Stimulated activated CD4-positive, alpha-beta T cell treated with anti-CD3 and anti-CD28 coated beads, Interleukin-15, amount 100 ng/mL, for 1 hour (primary cell): ENCODE measurements at regions not wholly inside any gene's neighbourhood (a gene's known extent, or its start where the extent isn't known, plus 50 kb on each side); places are given as distances from the start of the nearest gene placed in this dataset.

Experiments
- DNase-seq, 2 donors: peaks; one replicate each; pipeline ENCODE4 v3.0.0-alpha.2; 2020; ENCODE audit warnings: low read depth in 1 of 2, low spot score in 1 of 2

DNA sequence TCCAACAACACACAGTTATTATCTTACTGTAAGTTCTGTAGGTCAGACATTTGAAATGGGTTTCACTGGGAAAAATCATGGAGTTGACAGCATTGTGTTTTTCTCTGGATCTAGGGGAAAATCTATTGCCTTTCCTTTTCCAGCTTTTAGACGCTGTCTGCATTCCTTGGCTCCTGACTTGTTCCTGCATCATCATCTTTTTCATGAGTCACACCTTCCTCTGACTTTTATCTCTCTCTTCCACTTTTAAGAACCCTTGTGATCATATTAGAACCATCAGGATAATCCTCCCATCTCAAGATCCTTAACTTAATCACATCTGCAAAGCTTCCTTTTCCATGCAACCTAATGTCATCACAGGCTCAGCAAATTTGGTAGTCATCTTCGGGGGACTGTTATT is 1454.8 kb downstream of the RPA4 start:
- DNase-seq = no peak

GRCh38 chrX:98350940-98351339 is 1467.2 kb downstream of the RPA4 start:
- DNase-seq = no peak

DNA sequence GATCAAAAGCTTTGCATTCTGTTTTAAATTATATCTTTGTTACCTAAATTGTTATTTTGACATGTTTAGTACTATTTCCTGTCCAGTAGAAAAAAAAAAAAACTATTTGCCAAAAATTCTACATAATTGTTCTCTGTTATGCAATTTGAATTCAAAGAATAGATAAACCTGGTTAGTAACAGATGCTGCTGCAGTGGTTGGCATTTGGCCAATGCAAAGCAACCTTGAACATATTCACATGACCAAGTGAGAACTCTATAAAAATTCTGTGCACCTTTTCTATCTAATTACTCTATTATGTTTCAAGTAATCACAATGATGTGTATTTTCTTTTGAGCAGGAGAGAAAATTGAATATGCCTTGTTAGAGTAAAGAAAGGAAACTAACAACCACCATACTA is 1473.4 kb downstream of the RPA4 start:
- DNase-seq = no peak

DNA sequence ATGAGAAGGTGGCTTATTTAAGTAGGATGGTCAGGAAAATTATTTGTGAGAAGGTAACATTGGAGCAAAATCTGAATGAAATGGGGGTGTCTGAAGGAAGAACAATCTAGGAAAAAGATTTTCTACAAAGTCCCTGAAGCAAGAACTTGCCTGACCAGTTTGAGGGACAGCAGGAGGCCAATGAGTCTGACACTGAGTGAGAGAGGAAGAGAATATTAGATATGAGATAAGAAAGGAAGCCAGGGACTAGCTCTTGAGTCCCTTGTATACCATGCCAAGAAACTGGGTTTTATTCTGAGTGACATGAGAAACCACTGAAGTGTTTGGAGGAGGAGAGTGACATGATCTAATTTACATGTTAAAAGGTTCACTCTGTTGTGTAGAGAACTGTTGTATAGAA is 1478.9 kb downstream of the RPA4 start:
- DNase-seq = no peak

DNA sequence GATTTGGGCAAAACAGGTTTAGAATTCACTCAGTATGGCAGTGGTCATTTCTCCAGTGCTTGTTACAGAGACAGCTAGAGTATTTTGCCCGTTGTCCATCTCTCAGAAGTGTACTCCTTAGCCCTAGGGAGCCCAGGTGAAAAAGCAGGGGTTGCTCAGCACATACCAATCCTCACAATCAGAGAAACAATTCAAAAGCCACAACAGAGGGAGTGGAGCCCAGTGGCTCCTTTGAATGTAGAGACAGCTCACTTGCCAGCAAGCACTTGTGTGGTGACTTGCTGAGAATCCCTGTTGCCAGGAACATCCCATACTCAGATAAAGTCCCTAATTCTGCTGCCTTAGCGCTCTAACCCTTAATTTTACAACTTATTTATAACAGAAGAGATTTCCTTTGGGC is 1488.3 kb downstream of the RPA4 start:
- DNase-seq = no peak

GRCh38 chrX:98379134-98379533 is 1495.4 kb downstream of the RPA4 start:
- DNase-seq = no peak

- DNase-seq = no peak
These were observed 1496.4 kb downstream of the RPA4 start for GRCh38 chrX:98380106-98380505.

- DNase-seq = no peak
These were observed 1496.8 kb downstream of the RPA4 start for GRCh38 chrX:98380556-98380955.

DNA sequence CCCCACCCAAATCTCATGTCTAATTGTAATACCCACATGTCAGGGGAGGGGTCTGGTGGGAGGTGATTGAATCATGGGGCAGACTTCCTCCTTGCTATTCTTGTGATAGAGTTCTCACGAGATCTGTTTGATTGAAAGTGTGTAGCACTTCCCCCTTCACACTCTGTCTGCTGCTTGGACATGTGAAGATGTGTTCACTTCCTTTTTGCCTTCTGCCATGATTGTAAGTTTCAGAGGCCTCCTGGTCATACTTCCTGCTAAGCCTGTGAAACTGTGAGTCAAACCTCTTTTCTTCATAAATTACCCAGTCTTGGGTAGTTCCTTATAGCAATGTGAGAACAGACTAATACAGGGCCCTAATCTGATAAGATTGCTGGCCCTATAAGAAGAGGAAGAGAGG is 1514.8 kb downstream of the RPA4 start:
- DNase-seq = no peak

DNA sequence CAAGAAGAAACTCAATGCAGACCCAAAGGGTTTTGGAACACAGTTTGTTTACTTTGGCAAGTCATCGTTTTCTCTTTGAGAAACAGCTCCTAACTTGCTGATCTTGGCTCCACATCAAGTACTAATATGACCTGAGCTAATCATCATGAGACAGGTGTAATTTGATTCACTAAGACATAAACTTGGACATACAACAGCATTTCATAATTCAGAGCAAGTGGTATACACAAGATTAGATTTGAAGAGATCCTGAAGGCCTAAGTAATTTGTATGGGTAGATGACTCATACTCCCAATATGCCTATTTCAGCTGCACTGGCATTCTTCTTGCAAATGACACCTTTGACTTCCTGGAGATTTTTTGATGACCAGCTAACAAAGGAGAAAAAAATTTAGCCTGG is 1521.7 kb downstream of the RPA4 start:
- no peak for DNase-seq

DNA sequence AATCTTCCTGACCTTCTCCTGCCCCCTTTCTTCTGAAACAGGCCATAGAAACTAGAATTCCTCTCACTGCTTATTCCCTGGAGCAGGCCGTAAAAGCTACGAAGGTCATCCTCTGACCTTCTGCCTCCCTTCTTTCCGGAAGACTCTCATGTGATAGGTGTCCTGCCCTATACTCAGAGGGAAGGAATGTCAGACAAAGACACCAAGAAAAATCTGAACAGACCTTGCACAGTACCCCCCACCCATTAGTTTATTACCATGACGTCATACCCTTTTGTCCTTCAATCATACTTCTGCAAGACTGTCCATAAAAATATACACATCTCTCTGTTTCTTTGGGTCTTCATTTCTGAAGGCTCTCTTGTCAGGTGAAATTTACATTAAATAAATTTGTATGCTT is 1523.9 kb downstream of the RPA4 start:
- DNase-seq = no peak

DNA sequence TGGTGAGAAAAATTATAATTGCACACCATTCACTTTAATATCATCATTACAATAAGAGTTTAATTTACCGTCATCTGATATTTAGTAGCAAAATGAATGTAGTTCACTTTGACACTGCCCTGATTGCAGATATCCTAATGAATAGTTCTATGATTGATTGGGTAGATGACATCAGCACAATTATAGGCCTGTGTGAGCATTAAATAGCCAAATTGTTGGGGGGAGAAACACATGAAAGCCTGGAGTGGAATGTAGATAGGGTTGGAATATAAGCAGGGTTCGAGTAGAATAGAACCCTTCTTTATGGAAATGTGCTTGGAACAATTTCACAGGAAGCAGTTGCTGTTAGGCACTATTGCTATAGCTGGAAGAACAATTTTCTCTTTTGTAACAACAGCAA is 1526.2 kb downstream of the RPA4 start:
- DNase-seq = no peak

GRCh38 chrX:98412058-98412457 is 1528.3 kb downstream of the RPA4 start:
- DNase-seq = no peak

DNA sequence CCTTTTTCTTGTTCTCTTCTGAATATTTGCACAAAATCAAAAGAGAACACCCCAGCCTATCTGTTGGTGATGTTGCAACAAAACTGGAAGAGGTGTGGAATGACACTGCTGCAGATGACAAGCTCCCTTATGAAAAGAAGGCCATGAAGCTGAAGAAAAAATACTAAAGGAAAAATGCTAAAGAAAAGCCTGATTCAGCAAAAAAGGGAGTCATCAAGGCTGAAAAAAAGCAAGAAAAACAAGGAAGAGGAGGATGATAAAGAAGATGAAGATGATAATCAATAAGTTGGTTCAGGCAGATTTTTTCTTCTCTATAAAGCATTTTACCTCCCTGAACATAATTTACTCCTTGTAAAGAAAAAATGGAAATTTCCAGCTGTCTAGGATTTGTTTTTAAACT is 1538.8 kb downstream of the RPA4 start:
- DNase-seq = no peak

GRCh38 chrX:98432413-98432812 is 1548.7 kb downstream of the RPA4 start:
- no peak for DNase-seq

- DNase-seq = no peak
These were observed 1564.8 kb downstream of the RPA4 start for GRCh38 chrX:98448524-98448923.

DNA sequence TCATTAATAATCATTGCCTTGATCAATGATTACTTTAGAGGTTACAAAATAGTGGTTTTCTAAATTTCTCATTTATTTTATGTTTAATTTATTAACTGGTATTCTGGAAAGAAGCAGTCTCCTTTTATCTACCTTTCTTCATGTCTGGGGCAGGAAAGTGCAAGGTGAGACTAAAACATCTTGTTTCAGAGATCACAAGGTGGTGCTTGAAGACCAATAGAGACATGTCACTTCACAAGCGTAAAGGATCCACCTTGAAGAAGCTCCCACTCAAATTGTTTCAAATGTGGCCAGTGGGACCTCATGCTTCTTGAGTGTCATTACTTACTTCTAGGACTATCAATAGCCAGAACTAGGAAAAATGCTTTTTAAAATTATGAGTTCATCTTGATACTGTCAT is 1568.7 kb downstream of the RPA4 start:
- DNase-seq = no peak

DNA sequence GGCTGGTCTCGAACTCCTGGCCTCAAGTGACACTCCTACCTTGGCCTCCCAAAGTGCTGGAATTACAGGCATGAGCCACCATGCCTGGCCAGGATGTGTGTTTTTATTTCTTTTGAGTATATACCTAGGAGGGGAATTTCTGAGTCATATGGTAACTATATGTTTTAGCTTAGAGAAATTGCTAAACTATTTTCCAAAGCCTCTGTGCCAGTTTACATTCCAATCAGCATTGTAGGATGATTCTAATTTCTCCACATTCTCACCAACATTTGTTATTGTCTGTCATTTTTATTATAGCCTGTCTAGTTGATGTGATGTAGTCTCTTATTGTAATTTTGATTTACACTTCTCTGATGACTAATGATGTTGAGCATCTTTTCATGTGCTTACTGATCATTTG is 1576.0 kb downstream of the RPA4 start:
- DNase-seq = no peak

- no peak for DNase-seq
These were observed 1596.9 kb downstream of the RPA4 start for GRCh38 chrX:98480606-98481005.

GRCh38 chrX:98481636-98482035 is 1597.9 kb downstream of the RPA4 start:
- DNase-seq = no peak

DNA sequence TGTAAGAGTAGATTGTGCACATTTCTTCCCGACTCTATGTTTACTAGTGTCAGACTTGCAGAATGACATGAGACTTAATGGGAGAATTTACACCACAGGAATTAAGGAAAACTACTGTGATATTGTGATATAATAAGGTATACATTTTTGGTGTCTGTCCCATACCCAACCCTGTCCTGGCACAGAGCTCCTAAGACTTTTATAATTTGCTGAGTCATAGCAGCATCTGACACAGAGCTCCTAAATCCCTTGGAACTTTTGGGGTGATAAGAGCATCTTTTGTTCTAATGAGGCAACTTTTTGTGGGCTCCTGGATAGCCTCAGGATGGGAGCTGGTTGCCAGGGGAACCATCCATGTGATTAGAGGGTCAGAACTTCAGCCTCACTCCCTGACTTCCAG is 1607.0 kb downstream of the RPA4 start:
- DNase-seq = no peak

DNA sequence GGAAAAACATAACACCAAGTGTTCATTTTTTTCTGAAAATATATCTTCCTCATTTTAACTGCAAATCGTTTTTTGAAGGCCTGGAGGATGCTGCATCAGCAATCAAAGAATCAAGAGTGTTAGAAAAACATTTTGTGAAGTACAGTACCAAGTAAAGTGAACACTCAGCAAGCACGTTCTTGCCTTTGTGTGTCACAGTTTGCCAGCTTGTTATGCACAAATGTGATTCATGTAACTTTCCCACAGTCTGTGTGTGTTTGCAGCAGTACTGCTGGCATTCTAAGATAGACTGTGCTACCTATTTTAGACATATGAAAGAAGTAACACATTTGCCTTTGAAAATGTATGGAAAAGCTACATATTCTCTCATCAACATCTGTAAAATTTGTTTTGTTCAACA is 1617.7 kb downstream of the RPA4 start:
- DNase-seq = no peak

- no peak for DNase-seq
These were observed 1623.2 kb downstream of the RPA4 start for GRCh38 chrX:98506907-98507306.

DNA sequence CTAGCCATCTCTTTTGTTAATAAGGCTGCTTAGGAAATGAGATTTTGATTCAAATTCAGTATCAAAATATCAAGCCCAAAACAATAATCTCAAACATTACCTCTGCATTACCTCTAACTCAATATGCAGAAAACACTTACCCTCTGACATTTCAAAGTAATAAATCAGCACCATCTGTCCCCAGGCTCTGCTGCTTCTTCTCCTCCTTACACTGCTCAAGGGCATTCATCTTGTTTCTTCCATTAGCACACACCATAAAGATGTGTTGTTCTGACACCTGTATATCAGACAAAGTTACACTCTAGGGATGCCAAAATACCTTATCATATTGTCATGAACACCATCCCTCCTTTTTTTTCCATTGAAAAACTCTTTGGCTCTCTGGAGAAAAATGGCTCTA is 1630.3 kb downstream of the RPA4 start:
- no peak for DNase-seq
